HG02840 (cell line): ENCODE measurements at regions not wholly inside any gene's neighbourhood (a gene's known extent, or its start where the extent isn't known, plus 50 kb on each side); places are given as distances from the start of the nearest gene placed in this dataset.
"Not testable (repeated sequence)": the region's sequence is repeated elsewhere in the genome, so short reads cannot be mapped to it uniquely, and the experiment has no call there.

ENCODE experiments used
- ATAC-seq: cut with Tn5 transposase; IDR thresholded peaks from one replicate; pipeline ENCODE4 v1.9.1; 2021; ENCODE audit warnings: mild to moderate bottlenecking, moderate library complexity, moderate number of reproducible peaks; ENCODE audit not compliant: unreplicated experiment, low FRiP score

DNA sequence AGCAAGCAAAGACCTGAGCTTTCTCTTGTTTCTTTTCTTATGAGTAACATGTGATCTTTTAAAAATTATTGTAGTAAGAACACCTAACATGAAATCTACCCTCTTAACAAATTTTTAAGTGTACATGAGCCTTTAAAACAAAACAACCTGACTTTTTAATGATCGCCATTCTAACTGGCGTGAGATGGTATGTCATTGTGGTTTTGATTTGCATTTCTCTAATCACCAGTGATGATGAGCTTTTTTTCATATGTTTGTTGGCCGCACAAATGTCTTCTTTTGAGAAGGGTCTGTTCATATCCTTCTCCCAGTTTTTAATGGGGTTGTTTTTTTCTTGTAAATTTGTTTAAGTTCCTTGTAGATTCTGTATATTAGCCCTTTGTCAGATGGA, 73.7 kb upstream of the BMP2 start:
- ATAC-seq = not testable (repeated sequence)

DNA sequence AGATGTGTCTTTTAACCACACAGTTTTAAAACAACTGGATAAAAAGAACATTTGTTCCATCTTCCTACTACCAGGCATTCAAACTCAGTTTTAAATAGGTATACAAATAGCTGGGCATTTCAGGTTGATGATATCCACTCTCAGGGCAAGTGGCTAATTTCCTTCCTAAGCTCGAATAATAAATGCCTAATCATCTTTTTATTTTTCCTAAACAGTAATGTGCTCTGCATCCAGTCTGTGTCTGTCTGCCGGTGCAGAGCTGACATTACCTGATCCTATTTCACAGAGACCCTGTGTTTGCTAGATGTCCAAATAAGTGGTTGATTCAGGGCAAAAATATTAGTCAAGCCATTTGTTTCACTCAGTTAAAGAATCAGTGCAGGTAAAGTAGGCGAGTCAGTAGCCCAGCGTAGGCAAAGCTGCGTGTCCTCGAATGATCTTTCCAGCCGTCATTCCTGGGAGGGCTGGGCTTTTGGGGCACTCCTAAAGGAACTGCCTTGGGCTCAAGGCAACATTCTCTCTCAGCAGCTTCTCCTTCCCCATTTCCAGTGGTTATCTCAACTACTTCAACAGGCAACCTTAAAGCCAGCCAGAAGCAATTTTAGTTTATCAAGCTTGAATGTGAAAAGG, 74.2 kb upstream of the BMP2 start:
- ATAC-seq = no peak

DNA sequence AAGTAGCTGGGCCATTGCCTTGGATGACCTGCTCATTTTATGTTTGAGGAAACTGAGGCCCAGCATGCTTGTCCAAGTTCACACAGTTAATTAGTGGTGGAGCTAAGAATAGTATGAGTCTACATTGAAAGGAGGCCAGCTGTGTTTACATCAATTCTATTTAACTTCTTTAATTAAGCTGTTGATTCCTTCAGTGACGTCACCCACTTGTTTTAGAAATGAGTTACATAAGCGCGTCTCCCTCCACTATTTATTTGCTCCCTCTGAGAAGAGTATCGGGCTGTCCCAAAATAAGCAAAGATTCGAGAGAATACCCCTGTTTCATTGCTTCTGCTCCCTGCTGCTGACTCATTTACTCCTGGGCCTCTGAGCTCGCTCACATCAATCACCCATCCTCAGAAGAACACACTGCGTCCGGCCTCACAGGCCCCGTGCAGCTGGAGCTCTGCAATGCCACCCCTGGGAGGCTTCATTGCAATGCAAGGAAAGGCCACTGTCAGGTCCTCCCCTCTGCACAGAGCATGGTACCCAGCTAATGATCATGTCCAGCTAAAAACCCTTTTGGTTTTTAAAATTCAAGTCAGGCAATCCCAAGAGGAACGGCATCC, 74.8 kb upstream of the BMP2 start:
- no peak for ATAC-seq

DNA sequence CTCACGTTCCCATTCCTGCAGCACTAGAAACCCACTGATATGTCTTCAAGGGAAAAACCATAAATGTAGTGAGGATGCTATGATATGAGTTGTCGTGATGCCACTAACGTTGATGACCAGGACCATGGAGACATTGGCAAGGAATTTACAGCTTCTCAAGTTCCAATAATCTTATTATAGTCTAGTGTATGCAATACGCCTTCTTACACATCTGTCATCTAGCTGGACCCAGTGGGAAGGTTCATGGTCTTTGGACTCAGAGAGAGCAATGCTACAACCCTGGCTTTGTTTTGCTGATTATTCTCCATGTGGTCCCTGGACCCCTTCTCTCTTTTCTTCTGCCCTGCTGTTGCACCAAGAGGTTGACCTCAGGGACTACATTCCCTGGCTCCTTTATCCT, 76.0 kb upstream of the BMP2 start:
- no peak for ATAC-seq

DNA sequence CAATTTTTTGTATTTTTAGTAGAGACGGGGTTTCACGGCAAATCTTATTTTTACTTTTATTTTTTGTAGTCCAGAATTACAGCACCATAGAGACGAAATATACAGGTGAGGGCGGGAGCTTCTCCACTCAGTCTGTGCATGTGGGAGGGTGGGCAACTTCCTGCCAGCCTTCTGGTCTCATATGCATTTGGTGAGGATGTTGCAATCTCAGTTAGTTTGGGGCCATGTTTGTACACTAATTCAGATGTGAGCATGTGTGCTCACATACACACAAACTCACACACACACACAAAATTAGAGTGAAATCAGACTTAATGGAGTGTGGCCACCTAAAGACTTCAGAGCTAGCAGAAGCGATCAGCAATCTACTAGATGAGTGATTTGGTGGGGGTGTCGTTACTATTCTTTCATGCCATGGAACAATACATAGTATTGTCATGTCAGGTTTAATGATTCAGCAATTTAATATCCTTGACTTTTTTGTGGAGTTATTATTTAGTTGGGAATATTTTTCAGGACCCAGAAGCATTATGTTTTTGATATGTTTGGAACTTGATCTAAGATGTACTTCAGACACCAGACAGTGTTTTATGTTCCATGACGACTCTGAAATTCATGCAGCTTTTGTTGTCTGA, 78.0 kb upstream of the BMP2 start:
- ATAC-seq = no peak

DNA sequence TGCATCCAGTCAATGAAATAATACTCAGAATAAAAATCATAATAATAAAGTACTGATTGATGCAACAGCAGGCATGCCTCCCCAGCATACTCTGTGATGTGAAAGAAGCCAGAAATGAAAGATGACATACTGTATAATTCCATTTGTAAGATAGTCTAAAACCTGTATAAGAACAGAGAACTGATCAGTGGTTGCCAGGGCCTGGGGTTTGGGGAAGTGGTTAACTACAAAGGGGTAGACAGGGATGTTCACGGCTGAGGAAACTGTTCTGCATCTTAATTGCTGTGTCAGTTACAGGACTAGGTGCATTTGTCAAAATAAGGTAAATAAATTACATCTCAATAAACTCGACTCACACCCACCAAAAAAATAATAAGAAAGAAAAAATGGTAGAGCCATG, 81.3 kb upstream of the BMP2 start:
- ATAC-seq = peak; percentile 68

DNA sequence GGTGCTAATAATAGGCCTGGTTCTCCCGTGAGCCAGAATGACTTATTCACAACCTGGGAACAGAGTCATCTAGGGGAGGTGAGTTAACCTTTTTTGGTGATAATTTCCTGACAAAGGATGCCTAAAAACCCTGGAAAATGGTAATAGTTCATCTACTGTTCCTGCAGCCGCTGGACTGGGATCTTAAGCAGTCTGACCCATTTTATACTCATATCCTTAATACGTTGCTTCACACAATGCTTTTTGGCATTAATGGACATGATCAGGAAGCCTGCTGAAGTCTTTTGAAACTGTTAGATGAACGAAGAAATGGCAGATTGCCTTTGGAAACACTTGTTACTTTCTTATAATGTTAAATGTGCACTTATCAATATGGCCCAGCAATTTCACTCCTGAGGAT, 81.9 kb upstream of the BMP2 start:
- ATAC-seq = no peak

DNA sequence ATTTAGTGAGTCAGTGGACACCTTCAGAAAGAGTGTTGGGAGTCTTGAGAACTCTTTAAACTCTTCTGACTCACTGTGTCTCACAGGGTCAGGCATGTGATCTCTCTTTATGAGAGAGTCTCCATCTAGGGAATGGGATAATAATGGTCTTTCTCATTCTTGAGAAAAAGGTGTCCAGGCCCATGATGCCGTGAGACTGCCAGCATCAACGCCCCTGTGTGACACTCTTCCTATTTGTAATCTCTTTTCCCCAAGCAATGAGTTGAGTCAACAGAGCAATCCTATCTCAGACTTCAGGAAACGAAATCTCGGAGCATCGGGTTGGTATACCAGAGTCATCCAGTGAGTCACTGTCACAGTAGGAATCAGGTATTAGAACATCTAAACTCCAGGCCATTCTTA, 82.3 kb upstream of the BMP2 start:
- ATAC-seq = no peak

DNA sequence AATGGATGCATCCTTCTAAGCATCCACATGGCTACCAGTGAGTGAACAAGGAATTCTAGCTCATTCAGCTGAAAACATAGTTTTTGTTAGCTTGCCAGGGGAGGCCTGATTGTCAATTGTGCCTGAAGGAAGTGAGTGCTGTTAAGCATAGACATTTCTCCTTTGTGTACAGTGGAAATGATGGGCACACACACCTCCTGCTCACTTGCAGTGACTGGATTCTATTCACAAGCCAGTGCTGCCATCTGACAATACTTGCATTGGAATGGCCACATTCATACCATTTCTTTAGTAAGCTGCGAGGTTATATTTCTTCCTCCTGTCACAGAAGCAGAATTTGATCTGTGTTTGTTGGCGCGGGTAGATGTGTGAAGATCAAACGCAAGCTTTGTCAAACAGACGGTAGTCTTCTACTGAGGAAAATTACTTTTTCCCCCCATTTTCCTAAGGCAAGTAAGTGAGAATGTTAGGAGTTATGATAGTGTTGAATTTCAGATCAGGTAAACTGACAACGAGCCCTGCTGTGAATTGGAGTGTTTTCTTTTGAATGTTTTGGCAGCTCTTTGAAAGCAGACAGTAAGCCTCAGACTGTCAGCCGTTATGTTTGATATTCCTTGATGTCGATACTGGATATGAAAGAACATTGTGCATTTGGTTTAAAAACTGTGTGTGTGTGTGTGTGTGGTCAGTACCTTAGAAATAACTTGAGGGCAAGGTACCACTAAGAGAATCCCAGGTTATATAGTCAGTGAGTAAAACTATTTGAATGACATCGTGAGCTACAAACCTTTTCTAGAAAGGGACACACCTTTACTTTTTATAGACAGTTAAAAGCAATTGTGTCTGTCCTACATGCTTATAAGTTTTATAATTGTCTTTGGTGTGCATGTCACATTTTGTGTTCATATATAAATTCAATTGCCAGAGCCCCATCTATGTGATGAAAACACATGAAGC, 84.2 kb upstream of the BMP2 start:
- no peak for ATAC-seq

DNA sequence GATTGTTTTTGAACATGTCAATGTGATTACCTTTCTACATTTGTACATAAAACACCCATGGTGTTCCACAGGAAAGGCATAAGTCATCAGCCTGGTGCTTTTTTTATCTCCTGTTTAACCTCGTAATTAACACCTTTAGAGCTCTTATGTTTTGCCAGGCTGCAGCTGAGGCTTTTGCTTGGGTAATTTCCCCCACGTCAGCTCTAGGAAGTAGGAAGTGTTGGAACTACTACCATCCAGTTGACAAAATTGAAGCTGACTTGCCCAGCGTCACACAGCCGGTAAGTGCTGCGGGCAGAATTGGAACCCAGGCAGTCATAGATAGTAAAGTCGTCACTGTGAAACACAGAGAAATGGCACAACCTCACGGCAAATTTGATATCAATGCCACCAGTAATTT, 86.6 kb upstream of the BMP2 start:
- ATAC-seq = no peak

DNA sequence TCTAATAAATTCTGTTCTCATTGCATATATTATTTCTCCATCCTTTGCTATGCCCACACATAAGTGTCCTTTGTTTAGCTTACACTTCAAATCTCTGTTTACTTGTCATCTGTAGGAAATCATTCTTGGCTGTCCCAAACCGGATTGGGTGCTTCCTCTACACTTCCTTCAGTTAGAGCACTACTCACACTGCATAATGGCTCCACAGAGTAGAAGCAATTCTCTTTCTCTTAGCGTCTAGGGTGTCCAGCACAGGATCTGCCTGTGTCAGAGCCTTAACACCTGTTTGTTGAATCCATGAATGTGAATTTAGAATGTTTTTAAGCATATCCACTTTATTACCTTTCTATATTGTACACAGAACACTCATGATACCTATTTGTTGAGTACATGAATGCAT, 87.0 kb upstream of the BMP2 start:
- ATAC-seq = no peak

DNA sequence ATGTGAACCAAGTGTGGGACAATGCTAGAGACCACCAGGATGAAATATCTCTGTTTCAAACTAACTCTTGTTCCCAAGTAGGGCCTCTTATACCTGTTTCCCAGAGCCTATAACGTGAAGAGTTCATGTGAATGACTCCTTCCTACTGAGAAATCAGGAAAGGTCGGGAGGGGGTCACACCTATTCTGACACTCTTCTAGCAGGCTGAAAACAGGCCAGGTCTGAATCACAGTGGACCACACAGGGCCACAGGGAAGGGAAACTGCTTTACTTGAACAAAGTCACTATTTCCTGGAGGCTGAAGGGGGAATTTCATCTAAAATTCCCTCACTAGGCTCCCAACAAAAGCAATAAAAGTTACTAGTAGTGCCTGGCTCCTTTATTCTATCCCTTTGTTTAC, 88.4 kb upstream of the BMP2 start:
- ATAC-seq = no peak

DNA sequence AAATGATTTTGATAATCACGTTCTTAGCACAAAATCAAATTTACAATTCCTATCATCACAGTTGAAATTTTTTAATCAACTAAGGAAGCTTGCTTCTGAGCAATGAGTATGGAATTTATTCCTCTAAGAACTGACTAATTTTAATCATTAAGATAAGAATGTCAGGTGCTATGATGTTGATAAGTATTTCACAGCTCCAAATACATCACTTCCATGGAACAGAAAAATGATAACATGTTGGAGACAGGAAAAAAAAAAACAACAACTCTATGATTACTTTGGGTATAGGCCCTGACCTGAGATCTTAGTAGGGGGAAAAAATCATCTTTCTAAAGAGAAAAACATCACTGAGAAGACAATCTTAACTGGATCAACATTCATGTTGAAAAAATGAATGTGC, 89.4 kb upstream of the BMP2 start:
- no peak for ATAC-seq

DNA sequence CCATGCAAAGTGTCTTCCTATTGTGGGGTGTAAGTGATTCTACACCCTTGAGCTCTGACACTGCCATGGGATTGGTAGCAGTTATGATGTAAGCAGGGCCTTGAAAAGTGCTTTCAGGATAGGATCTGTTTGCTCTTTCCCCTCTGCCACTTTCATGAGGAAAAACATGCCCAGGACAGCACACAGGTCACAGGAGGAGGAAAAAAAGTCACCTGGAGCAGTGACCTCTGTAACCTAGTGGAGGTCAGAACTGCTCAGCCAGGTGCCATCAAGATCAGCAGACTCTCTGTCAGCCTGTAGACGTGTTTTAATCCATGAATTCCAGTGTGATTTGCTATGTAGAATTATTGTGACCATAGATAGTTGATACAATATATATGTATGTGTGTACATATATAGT, 92.7 kb upstream of the BMP2 start:
- no peak for ATAC-seq

DNA sequence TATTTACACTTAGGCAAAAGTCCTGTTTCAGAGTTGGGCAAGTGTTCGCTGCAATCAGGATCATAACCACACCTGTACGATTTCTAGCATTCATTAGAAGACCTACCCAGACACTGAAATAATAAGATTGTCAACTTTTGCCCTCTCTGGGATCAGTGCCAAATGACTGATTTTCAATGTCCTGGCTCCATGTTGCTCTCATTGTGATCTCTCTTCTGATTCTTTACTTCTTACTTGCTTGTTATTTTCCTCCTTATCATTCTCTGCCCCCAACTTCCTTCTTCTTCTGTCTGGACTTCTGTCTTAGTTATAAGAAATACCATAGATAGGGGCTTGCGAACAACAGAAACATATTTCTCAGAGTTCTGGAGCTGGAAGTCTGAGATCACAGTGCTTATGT, 94.4 kb upstream of the BMP2 start:
- ATAC-seq = no peak

DNA sequence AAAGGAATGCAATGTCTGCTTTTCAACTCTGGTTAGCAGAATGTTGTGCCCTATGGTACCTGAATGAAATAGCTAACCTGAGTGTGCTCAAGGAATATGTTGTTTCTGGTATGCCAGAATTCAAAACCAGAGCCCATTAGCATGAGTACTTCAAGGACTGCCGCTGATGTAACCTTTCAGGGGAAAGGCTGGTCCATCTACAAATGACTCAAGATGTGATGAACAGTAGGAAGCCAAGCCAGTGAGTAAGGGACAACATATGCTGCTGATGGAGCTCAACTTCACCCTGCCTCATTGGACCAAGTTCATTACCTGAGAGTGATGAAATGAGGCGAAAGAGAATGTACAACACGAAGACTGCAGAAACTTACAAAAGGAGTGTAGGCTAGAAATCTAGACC, 95.7 kb upstream of the BMP2 start:
- ATAC-seq = no peak

DNA sequence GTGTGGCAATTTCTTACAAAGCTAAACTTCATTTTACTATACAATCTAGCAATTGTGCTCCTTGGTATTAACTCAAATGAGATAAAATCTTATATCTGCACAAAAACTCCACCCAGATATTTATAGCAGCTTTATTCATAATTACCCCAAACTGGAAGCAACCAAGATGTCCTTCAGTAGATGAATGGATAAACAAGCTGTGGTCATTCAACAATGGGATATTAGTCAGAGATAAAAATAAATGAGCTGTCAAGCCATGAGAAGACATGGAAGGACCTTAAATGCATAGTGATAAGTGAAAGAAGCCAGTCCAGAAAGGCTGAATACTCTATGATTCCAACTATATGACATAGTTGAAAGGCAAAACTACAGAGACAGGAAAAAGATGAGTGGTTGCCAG, 98.9 kb upstream of the BMP2 start:
- no peak for ATAC-seq

DNA sequence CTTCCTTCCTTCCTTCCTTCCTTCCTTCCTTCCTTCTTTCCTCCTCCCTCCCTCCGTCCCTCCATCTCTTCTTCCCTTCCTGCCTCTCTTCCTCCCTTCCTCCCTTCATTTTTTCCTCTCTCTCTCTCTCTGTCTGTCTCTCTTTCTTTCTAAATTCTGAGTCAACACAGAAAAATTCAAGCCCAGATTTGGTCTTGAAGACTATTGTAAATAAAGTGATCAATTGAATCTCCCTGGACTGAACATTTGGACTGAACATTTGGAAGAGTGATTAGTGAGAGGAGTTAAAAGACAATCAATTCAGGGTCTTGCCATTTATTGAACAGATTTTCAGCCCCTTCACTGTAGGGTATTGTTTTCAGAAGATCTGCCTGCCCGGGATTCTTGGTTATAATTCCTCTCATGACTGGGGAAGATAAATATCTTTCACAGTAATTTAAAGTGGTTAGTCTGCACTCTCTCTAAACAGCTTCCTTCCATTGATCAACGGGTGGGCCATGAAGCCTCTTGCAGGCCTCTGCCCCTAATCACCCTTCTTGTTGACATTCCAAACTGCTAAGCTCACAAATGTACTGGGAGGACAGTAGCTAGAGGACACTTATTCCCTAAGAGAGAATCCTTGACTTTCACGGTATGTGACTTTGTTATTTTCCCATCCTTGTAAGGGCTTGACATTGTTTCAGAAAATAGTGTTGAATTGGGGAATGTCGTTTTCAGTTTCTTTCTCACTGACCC, 101.7 kb upstream of the BMP2 start:
- no peak for ATAC-seq

DNA sequence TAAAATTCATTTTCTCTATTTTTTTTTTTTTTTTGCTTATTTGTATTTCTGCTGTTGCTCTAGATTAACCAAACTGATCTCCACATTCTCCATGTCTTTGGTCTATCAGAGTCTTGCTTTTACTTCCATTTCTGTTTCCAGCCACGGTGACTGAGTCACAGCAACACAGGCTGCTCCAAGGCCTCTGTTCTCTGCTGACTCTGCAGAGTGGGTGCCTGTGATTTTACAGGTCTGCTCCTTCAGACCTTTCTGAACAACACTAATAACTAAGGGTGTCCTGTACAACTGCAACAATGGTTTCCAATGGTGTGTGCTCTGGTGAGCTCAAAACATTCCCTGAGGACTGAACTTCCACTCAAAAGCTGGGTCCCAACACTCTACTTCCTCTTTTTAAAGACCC, 102.3 kb upstream of the BMP2 start:
- ATAC-seq = no peak

DNA sequence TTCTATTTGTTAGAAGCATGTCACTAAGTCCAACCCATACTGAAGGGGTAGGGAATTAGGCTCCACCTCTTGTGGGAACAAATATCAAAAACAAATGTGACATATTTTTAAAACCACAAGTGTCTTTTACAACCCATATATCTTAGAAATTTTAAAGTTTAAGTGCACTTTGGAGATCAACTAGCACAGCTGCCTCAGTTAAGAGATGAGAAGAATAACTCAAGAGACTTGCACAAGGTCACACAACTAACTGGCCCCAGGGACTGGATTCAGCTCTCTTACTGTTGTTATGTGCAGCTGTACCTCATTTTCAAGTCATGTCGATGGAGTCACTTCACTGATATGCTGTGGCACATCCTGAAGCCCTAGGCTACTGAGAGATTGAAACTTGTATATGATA, 102.9 kb upstream of the BMP2 start:
- no peak for ATAC-seq
